GM23338 (cell line): ENCODE measurements at regions not wholly inside any gene's neighbourhood (a gene's known extent, or its start where the extent isn't known, plus 50 kb on each side); places are given as distances from the start of the nearest gene placed in this dataset.

Source experiments
- CREB1 ChIP-seq: fragments of 250-450 bp; sonication (Bioruptor Pico); IDR thresholded peaks from 2 replicates; pipeline ENCODE4 v1.5.0; 2020; ENCODE audit warnings: low read depth, mild to moderate bottlenecking, moderate library complexity
- EZH2 ChIP-seq: fragments of 200-600 bp; sonication (generic); IDR thresholded peaks from one replicate; pipeline ENCODE4 v1.8.0; 2017; ENCODE audit warnings: antibody characterized with exemption, mild to moderate bottlenecking, low read depth; ENCODE audit not compliant: unreplicated experiment
- EZH2phosphoT487 ChIP-seq: fragments of 200-600 bp; sonication (generic); IDR thresholded peaks from one replicate; pipeline ENCODE4 v1.8.1; 2018; ENCODE audit warnings: antibody characterized with exemption; ENCODE audit not compliant: unreplicated experiment
- JUNB ChIP-seq: IDR thresholded peaks from one replicate; pipeline ENCODE4 v1.6.1; 2016; ENCODE audit warnings: antibody characterized with exemption; ENCODE audit not compliant: unreplicated experiment
- POLR2AphosphoS5 ChIP-seq: IDR thresholded peaks from 2 replicates; pipeline ENCODE4 v1.6.1; 2016; ENCODE audit warnings: antibody characterized with exemption, low read depth
- STAT1 ChIP-seq: IDR thresholded peaks from one replicate; pipeline ENCODE4 v1.6.1; 2016; ENCODE audit warnings: antibody characterized with exemption; ENCODE audit not compliant: unreplicated experiment
- ZNF114 ChIP-seq: fragments of 250-450 bp; sonication (Bioruptor Pico); IDR thresholded peaks from 2 replicates; pipeline ENCODE4 v1.5.0; 2020; ENCODE audit warnings: mild to moderate bottlenecking, moderate library complexity
- ZNF331 ChIP-seq: fragments of 250-450 bp; sonication (Bioruptor Pico); IDR thresholded peaks from 2 replicates; pipeline ENCODE4 v1.5.0; 2020; ENCODE audit warnings: low read depth, mild to moderate bottlenecking, moderate library complexity
- TF ChIP-seq, protein P1 (sequence below), 2 experiments: fragments of 200-600 bp in 1 of 2; sonication (generic) in 1 of 2; conservative IDR thresholded peaks; 2 replicates each; pipeline versions ENCODE4 v1.5.1 to v1.6.1; 2016 to 2017; ENCODE audit warnings: antibody characterized with exemption in 2 of 2, low read depth in 2 of 2, mild to moderate bottlenecking in 2 of 2, moderate library complexity in 1 of 2
- TF ChIP-seq, protein P2 (sequence below): IDR thresholded peaks from one replicate; pipeline ENCODE4 v1.6.1; 2018; ENCODE audit warnings: antibody characterized with exemption; ENCODE audit not compliant: unreplicated experiment
- TF ChIP-seq, protein P3 (sequence below): IDR thresholded peaks from 2 replicates; pipeline ENCODE4 v1.6.1; 2016; ENCODE audit warnings: antibody characterized with exemption

DNA sequence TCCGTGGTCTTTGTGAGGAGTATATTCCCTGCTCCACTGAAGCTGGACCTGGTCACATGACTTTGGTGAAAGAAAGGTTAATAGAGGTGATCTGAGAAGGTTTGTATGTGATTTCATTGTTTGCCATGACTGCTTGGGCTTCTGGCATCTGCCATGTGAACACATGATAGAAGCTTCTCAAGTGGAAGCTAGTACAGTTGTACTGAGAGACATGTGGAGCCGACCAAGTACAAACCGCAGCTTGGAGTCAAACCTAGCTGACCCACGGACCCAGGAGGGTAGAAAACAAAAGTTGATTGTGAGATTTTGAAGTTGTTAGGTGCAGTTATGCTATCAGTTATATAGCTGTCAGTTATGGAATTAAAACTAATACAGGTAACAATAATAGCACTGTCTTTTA lies 140.4 kb downstream of the CARTPT start:
- TF ChIP-seq POLR2AphosphoS5 (no peak), EZH2 (no peak), CREB1 (no peak), STAT1 (no peak), EZH2phosphoT487 (no peak), ZNF331 (CRISPR knock-in tag) (no peak), ZNF114 (CRISPR knock-in tag) (no peak), JUNB (no peak)
- TF ChIP-seq, protein P1, sequence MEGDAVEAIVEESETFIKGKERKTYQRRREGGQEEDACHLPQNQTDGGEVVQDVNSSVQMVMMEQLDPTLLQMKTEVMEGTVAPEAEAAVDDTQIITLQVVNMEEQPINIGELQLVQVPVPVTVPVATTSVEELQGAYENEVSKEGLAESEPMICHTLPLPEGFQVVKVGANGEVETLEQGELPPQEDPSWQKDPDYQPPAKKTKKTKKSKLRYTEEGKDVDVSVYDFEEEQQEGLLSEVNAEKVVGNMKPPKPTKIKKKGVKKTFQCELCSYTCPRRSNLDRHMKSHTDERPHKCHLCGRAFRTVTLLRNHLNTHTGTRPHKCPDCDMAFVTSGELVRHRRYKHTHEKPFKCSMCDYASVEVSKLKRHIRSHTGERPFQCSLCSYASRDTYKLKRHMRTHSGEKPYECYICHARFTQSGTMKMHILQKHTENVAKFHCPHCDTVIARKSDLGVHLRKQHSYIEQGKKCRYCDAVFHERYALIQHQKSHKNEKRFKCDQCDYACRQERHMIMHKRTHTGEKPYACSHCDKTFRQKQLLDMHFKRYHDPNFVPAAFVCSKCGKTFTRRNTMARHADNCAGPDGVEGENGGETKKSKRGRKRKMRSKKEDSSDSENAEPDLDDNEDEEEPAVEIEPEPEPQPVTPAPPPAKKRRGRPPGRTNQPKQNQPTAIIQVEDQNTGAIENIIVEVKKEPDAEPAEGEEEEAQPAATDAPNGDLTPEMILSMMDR (conservative IDR thresholded peaks at IDR 0.05; ENCODE audit: low read depth in 2 of 2) = no peak
- TF ChIP-seq, protein P2, sequence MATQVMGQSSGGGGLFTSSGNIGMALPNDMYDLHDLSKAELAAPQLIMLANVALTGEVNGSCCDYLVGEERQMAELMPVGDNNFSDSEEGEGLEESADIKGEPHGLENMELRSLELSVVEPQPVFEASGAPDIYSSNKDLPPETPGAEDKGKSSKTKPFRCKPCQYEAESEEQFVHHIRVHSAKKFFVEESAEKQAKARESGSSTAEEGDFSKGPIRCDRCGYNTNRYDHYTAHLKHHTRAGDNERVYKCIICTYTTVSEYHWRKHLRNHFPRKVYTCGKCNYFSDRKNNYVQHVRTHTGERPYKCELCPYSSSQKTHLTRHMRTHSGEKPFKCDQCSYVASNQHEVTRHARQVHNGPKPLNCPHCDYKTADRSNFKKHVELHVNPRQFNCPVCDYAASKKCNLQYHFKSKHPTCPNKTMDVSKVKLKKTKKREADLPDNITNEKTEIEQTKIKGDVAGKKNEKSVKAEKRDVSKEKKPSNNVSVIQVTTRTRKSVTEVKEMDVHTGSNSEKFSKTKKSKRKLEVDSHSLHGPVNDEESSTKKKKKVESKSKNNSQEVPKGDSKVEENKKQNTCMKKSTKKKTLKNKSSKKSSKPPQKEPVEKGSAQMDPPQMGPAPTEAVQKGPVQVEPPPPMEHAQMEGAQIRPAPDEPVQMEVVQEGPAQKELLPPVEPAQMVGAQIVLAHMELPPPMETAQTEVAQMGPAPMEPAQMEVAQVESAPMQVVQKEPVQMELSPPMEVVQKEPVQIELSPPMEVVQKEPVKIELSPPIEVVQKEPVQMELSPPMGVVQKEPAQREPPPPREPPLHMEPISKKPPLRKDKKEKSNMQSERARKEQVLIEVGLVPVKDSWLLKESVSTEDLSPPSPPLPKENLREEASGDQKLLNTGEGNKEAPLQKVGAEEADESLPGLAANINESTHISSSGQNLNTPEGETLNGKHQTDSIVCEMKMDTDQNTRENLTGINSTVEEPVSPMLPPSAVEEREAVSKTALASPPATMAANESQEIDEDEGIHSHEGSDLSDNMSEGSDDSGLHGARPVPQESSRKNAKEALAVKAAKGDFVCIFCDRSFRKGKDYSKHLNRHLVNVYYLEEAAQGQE = no peak
- TF ChIP-seq, protein P3, sequence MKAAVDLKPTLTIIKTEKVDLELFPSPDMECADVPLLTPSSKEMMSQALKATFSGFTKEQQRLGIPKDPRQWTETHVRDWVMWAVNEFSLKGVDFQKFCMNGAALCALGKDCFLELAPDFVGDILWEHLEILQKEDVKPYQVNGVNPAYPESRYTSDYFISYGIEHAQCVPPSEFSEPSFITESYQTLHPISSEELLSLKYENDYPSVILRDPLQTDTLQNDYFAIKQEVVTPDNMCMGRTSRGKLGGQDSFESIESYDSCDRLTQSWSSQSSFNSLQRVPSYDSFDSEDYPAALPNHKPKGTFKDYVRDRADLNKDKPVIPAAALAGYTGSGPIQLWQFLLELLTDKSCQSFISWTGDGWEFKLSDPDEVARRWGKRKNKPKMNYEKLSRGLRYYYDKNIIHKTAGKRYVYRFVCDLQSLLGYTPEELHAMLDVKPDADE = no peak
